Left ventricle myocardium inferior (tissue), 1 donor: ENCODE measurements at regions not wholly inside any gene's neighbourhood (a gene's known extent, or its start where the extent isn't known, plus 50 kb on each side); places are given as distances from the start of the nearest gene placed in this dataset.

Source experiments
- DNase-seq: peaks from one replicate; pipeline ENCODE4 v3.0.0-alpha.2; 2020
- H3K27ac ChIP-seq: fragments of 200-600 bp; replicated peaks from 2 replicates; pipeline ENCODE4 v1.8.0; 2021
- H3K27me3 ChIP-seq: fragments of 200-600 bp; 2 replicates; pipeline ENCODE4 v1.8.0; 2021; ENCODE audit warnings: low read depth
- H3K36me3 ChIP-seq: fragments of 200-600 bp; 2 replicates; pipeline ENCODE4 v1.8.0; 2021
- H3K4me1 ChIP-seq: fragments of 200-600 bp; 2 replicates; pipeline ENCODE4 v1.8.0; 2021
- H3K4me3 ChIP-seq: fragments of 200-600 bp; 2 replicates; pipeline ENCODE4 v1.8.0; 2021; ENCODE audit warnings: mild to moderate bottlenecking, moderate library complexity
- H3K9me3 ChIP-seq: fragments of 200-600 bp; replicated peaks from 2 replicates; pipeline ENCODE4 v1.8.0; 2021
- intact Hi-C: fragments of 100-400 bp; cut with micrococcal nuclease; formaldehyde crosslinking; loops from one replicate; pipeline ENCODE4 v1.11.0; 2022
- TF ChIP-seq, protein P1 (sequence below): fragments of 200-600 bp; IDR thresholded peaks from 2 replicates; pipeline ENCODE4 v1.8.0; 2021; ENCODE audit warnings: antibody characterized with exemption, mild to moderate bottlenecking, borderline replicate concordance
- donor health status: DM: no; HTN: yes; CAD: no; lungs with severe emphysema.

DNA sequence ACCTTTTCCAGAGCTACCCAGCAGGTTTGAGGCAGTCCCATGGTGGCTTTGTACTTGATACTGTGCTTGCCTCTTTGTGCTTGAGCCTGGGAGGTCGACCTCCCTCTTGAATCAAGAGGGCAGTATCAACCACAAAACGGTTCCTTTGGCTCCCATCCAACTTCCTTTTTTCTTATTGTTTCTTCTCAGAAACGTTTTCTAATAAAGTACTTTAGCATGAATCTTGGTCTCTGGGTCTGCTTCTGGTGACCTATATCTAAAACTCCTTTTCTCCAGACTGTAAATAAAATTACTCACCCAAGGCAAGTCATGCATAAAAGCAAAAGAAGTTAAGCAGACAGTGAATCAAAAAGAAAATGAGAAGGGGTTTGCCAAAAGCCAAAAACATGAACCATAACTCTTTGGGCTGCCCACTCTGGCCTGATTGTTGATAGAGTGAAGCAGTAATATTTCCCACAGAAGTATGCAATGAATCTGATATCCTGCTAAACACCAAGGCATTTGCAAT lies 112.2 kb upstream of the SLC4A7 start:
- H3K27ac ChIP-seq: no peak overlapping the region
- no peaks in the 10 kb centered on the region for H3K27me3 ChIP-seq
- no peak overlapping the region for H3K4me3 ChIP-seq
- peaks cover 20% of the 10 kb centered on the region for H3K4me1 ChIP-seq
- intact Hi-C loops: no loop called here
- DNase-seq: no peak
- H3K36me3 ChIP-seq: no peaks in the 10 kb centered on the region
- TF ChIP-seq, protein P1, sequence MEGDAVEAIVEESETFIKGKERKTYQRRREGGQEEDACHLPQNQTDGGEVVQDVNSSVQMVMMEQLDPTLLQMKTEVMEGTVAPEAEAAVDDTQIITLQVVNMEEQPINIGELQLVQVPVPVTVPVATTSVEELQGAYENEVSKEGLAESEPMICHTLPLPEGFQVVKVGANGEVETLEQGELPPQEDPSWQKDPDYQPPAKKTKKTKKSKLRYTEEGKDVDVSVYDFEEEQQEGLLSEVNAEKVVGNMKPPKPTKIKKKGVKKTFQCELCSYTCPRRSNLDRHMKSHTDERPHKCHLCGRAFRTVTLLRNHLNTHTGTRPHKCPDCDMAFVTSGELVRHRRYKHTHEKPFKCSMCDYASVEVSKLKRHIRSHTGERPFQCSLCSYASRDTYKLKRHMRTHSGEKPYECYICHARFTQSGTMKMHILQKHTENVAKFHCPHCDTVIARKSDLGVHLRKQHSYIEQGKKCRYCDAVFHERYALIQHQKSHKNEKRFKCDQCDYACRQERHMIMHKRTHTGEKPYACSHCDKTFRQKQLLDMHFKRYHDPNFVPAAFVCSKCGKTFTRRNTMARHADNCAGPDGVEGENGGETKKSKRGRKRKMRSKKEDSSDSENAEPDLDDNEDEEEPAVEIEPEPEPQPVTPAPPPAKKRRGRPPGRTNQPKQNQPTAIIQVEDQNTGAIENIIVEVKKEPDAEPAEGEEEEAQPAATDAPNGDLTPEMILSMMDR: no peak
- peaks cover 6% of the 10 kb centered on the region for H3K9me3 ChIP-seq

DNA sequence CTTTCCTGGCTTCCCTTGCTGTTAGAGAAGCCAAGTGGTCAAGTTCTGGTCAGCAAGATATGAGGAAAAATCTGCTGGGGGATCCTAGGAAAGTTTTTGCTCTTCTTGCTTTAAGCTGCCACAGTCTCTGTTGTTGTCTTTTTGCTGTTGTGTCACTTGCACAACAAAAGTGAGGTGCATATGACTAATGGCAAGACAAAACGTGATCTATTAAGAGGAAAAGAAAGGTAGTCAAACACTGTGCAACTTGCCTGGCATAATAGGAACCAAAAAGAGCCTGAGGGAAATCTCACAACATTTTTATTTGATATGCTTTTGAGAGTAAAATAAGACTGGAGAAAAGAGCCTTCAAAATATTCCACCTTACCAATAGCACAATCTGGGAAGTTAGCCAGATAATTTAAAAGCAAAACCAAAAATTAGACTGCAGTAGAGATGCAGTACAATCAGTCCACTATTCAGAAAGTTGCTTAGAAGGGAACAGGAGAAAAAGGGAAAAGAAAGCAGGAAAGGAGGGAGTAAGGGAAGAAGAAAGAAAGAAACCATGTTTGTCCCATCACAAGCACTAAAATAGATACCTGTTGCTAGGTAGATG lies 110.0 kb upstream of the SLC4A7 start:
- H3K27me3 ChIP-seq: no peaks in the 10 kb centered on the region
- H3K9me3 ChIP-seq: no peaks in the 10 kb centered on the region
- intact Hi-C loops: no loop called here
- H3K4me1 ChIP-seq: peaks cover 42% of the 10 kb centered on the region
- TF ChIP-seq, protein P1: no peak
- H3K36me3 ChIP-seq: no peaks in the 10 kb centered on the region
- no peak overlapping the region for H3K4me3 ChIP-seq
- H3K27ac ChIP-seq: no peak overlapping the region
- DNase-seq: no peak

DNA sequence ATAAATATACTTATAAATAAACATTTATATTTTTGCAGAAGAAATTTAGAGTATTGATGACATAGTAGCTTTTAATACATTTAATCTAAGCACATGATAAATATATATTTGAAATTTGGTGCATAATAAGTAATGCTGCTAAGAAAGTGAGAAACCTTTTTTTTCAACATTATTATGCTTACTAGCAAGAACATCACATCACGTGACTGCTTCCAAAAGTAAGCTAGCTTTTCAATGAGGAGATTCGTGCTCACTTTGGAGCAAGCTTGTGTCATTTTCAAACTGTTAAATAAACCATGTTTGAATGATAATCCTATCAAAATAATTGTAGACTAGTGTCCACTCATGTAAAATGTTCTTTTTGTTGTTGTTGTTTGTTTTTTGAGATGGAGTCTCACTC lies 109.0 kb upstream of the SLC4A7 start:
- H3K9me3 ChIP-seq: no peaks in the 10 kb centered on the region
- no peaks in the 10 kb centered on the region for H3K27me3 ChIP-seq
- TF ChIP-seq, protein P1: no peak
- no peak overlapping the region for H3K27ac ChIP-seq
- no peaks in the 10 kb centered on the region for H3K36me3 ChIP-seq
- H3K4me3 ChIP-seq: no peak overlapping the region
- H3K4me1 ChIP-seq: peaks cover 43% of the 10 kb centered on the region
- DNase-seq: no peak
- intact Hi-C loops: no loop called here

DNA sequence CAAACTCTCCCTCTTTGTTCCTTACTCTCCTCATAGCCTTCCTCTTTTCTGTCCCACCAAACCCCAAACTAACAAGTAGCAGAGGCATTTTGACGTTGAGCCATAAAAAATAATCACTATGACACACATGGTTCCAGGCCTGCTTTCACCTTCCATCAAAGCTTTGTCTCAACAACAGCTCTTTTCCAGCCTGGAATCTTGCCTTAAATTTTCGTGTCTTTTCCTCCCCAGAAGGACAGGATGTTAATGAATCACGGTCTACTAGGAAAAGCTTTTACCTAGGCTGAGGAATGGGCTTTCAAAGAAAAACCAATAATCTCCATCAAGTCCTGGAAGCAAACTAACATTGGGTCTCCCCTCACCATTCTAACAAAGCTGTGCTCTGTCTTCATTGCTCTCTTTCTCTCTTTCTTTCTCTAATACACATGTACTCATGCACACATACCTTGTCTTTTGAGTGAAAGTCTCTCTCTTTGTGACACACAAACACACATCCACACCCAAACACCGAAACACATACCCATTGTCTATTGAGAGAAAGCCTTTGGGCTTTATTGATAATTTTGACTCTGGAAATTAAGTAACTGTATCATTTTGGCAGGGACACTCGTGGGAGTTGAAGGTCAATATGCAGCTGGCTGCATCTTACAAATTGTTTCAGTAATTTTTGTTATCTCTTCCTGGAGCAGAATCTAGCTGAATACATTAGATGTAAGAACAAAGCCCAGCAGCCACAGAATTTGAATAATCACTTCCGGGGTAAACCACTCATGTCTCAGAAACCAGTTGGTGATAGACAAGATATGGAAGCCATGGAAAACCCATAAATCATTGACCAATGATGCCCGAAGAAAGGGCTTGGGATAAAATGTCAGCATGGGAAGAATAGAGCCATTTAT lies 107.4 kb upstream of the SLC4A7 start:
- peak overlapping the region; percentile 83 for H3K27ac ChIP-seq
- H3K4me1 ChIP-seq: peaks cover 43% of the 10 kb centered on the region
- no peaks in the 10 kb centered on the region for H3K27me3 ChIP-seq
- H3K4me3 ChIP-seq: peak overlapping the region; percentile 4
- no peaks in the 10 kb centered on the region for H3K36me3 ChIP-seq
- TF ChIP-seq, protein P1: no peak
- no peaks in the 10 kb centered on the region for H3K9me3 ChIP-seq
- DNase-seq: no peak
- intact Hi-C loops: no loop called here

DNA sequence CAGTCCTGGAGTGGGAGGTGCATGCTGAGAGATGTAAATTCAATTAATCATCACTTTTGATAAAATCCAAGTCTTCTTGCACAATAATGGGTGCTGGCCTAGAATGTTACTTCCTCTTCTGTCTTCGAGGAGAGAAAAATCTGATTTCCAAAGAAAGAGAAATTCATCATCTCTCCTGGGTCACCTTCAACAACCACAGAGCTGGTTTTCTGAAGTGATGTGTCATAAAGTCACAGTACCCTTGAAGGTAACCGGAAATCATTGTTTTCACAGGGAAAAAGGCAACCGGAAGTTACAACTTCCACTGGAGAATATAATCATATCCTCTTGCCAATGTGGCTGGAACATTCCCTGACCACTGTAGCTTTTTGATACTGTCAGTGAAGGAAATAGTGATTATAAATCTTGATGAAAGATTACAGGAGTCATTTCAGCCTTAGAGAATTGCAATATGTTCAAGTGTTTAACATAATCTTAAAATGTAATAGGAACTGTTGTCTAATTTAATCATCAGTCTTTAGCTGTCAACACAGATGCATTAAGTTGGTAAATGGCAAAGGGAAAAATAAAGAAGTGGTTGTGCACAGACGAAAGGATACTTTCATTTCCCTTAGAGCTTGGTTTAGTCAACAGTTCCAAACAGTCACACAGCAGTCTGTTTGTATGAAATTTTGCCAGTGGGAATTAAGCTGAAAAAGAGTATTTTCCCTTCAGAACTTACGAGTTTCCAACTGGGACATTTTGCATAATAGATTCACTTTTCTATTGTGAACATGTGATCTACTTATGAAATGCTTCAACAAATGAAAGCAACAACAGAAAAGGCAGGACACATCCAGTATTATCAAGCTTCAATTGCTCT lies 106.5 kb upstream of the SLC4A7 start:
- H3K27ac ChIP-seq: peak overlapping the region; percentile 83
- peak overlapping the region; percentile 4 for H3K4me3 ChIP-seq
- no peak for DNase-seq
- intact Hi-C loops: no loop called here
- H3K9me3 ChIP-seq: no peaks in the 10 kb centered on the region
- no peaks in the 10 kb centered on the region for H3K36me3 ChIP-seq
- no peaks in the 10 kb centered on the region for H3K27me3 ChIP-seq
- TF ChIP-seq, protein P1: no peak
- H3K4me1 ChIP-seq: peaks cover 43% of the 10 kb centered on the region
